ENCODE measurements at regions not wholly inside any gene's neighbourhood (a gene's known extent, or its start where the extent isn't known, plus 50 kb on each side); places are given as distances from the start of the nearest gene placed in this dataset.

GRCh38 chr20:50293284-50294139 is 102.9 kb downstream of the CEBPB start:
- no peak for TF ChIP-seq CTCF (IDR thresholded peaks at IDR 0.05)
- TF ChIP-seq POLR2A (IDR thresholded peaks at IDR 0.05), result no peak

Data from right lobe of liver (tissue), 4 donors.